HG03520 (cell line): ENCODE measurements at regions not wholly inside any gene's neighbourhood (a gene's known extent, or its start where the extent isn't known, plus 50 kb on each side); places are given as distances from the start of the nearest gene placed in this dataset.
"Not testable (repeated sequence)": the region's sequence is repeated elsewhere in the genome, so short reads cannot be mapped to it uniquely, and the experiment has no call there.

Experiments used
- ATAC-seq: cut with Tn5 transposase; IDR thresholded peaks from one replicate; pipeline ENCODE4 v1.9.1; 2021; ENCODE audit warnings: mild to moderate bottlenecking, moderate library complexity; ENCODE audit not compliant: unreplicated experiment

DNA sequence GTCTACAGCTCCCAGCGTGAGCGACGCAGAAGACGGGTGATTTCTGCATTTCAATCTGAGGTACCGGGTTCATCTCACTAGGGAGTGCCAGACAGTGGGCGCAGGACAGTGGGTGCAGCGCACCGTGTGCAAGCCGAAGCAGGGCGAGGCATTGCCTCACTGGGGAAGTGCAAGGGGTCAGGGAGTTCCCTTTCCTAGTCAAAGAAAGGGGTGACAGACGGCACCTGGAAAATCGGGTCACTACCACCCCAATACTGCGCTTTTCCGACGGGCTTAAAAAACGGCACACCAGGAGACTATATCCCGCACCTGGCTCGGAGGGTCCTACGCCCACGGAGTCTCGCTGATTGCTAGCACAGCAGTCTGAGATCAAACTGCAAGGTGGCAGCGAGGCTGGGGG lies 95.6 kb downstream of the GPX5 start:
- not testable (repeated sequence) for ATAC-seq

DNA sequence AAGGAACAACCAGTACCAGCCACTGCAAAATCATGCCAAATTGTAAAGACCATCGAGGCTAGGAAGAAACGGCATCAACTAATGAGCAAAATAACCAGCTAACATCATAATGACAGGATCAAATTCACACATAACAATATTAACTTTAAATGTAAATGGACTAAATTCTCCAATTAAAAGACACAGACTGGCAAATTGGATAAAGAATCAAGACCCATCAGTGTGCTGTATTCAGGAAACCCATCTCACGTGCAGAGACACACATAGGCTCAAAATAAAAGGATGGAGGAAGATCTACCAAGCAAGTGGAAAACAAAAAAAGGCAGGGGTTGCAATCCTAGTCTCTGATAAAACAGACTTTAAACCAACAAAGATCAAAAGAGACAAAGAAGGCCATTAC lies 97.6 kb downstream of the GPX5 start:
- not testable (repeated sequence) for ATAC-seq

DNA sequence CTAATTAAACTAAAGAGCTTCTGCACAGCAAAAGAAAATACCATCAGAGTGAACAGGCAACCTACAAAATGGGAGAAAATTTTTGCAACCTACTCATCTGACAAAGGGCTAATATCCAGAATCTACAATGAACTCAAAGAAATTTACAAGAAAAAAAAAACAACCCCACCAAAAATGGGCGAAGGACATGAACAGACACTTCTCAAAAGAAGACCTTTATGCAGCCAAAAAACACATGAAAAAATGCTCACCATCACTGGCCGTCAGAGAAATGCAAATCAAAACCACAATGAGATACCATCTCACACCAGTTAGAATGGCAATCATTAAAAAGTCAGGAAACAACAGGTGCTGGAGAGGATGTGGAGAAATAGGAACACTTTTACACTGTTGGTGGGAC lies 100.7 kb downstream of the GPX5 start:
- not testable (repeated sequence) for ATAC-seq

DNA sequence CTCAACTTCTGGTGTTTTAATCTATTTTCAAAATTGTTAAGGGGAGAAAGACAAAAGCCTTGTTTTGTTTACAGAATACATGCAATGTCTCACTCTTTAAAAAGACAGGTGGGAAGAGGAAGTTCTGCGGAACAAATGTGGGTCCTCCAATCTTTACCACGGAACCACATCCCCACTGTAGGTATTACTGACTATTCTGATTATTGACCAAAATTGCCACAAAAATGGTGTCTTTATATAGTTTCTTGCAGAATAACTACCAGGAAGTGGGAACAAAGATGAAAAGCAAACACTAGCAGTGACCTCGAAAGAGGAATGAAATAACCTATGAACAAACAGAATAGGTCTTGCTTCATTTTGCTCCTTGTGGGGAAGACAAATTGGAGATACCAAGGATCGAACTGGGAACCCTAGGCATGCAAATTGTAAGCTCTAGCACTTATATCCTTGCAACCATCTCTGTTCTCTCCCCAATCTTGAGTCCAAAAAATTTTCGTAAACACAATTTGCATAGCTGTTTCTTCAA lies 106.7 kb downstream of the GPX5 start:
- no peak for ATAC-seq

DNA sequence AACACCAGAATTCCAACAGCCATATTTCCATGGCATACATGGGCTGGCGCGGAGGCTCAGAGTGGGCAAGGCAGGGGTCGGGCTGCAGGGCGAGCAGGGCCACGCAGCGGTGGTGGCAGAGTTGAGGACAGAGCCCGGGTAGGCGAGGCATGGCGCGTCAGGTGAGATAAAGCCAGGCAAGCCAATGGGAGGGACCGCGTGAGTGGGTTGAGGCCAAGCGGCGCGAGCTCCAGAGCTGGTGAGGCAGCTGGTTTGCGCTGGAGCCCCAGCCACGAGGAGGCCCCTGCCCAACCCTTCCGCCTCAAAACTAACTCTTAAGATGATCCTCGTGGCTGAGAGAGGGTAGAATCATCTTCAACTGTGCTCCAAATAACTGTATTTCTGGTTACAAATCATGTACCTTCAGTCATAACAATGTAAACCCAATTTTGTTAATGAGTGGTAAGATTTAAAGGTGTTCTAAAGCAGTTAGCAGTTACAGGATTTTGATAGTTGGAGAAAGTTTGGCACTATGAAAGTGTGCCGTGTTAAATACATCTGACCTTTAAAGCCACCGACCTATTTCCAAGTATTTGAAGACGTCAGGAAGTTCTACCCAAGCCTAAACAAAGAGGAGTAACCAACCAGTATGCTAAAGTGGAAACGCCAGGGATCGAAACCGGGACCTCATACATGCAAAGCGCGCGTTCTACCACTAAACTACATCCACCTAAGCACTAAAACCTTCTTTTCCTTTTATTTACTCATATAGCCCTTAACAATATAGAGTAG lies 107.9 kb downstream of the GPX5 start:
- no peak for ATAC-seq

DNA sequence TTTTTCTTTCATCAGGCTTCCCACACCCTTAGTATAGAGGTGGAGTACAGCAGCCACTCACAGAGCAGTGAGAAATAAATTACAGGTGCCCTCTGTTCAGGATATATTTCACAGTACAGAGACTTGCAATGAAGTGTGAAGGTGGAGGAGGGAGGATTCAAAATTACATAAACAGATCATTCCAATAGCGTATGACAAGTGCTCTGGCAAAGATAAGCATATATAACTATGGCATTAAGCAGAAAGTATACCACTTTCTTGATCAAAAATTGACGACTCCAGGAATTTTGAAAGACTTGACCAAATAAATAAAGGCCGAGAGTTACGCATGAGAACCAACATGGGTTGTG lies 108.7 kb downstream of the GPX5 start:
- no peak for ATAC-seq

DNA sequence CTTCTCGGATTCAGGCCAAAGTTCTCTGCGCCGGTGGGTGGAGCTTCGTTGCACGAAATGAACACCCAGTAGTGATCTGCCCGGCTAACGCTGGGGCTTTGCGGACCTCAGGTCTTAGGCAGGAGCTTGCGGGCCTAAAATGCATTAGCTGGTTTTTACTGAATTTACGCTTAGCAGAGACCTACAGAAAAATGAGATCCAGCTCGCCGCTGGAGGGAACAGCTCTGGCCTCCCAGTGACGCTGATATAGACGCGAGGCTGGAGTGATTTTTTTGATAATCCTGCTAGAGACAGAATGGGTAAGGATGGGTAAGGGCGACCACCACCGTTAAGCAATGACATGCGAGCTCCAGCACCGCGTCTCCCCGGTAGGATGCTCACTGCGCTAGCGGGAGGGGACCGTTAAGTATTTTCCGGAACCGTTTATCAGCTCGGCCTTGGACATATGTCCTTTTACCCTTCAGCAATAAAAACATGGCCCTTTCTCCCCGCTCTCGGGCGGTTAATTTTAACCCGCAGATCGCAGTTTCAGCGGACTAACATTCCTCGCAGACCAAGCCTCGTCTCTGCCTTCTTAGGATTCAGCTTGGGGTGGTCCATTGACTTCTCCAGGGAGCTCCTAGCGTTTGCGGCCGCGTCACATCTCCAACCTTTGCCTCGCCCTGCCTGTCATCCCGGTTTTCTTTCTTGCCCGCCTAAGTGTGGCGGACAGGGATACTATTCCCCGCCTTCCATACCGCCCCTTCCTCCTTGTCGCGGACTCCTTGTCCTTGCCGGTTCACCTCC lies 109.3 kb downstream of the GPX5 start:
- ATAC-seq: no peak

DNA sequence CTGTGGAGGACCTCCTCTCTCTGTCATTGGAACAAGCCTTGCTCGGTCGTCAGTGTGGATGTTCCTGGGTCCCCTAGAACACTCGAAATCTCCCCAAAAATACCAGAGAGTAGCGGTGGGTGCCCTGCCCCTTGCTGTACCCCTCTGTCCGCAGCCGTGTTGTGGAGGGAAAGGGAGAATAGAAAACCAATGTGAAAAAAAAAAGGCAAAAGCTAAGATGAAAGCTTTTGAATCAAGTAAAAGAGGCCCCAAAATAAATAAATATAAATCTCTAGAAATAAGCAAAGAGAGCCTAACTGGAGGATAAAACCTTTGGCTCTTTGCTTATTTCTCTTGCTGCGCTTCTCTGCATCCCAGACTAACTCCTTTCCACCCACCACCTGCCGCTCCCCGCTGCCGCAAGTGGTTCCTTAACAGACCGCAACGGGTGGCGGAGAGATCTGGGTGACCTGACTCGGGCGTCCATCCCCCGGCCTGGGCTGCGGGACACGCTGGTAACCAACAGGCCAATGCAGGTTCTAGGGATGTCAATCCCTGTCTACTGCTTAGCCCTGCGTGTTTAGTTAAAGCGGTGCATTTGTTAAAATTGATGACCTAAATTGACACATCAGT lies 110.0 kb downstream of the GPX5 start:
- no peak for ATAC-seq

DNA sequence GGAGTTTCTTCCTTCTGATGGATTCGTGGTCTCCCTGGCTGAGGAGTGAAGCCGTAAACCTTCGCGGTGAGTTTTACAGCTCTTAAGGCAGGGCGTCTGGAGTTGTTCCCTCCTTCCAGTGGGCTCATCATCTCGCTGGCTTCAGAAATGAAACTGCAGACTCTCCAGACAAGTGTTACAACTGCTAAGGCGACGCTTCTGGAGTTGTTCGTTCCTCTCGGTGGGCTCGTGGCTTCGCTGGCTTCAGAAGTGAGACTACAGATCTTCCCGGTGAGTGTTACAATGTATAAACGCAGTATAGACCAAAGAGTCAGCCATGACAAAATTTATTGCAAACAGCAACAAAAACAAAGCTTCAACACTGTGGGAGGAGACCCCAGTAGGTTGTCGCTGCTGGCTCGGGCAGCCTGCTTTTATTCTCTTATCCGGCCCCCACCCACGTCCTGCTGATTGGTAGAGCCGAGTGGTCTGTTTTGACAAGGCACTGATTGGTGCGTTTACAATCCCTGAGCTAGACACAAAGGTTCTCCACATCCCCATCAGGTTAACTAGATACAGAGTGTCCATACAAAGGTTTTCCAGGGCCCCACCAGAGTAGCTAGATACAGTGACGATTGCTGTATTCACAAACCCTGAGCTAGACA lies 113.2 kb downstream of the GPX5 start:
- no peak for ATAC-seq

DNA sequence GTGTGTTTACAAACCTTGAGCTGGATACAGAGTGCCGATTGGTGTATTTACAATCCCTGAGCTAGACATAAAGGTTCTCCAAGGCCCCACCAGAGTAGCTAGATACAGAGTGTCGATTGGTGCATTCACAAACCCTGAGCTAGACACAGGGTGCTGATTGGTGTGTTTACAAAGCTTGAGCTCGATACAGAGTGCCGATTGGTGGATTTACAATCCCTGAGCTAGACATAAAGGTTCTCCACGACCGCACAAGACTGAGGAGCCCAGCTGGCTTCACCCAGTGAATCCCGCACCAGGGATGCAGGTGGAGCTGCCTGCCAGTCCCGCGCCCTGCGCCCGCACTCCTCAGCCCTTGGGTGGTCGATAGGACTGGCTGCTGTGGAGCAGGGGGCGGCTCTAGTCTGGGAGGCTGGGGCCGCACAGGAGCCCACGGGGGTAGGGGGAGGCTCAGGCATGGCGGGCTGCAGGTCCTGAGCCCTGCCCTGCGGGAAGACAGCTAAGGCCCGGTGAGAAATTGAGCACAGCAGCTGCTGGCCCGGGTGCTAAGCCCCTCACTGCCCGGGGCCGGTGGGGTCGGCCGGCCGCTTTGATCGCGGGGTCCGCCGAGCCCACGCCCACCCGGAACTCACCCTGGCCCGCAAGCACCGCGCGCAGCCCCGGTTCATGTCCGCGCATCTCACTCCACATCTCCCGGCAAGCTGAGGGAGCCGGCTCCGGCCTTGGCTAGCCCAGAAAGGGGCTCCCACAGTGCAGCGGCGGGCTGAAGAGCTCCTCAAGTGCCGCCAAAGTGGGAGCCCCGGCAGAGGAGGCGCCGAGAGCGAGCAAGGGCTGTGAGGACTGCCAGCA lies 114.0 kb downstream of the GPX5 start:
- not testable (repeated sequence) for ATAC-seq

DNA sequence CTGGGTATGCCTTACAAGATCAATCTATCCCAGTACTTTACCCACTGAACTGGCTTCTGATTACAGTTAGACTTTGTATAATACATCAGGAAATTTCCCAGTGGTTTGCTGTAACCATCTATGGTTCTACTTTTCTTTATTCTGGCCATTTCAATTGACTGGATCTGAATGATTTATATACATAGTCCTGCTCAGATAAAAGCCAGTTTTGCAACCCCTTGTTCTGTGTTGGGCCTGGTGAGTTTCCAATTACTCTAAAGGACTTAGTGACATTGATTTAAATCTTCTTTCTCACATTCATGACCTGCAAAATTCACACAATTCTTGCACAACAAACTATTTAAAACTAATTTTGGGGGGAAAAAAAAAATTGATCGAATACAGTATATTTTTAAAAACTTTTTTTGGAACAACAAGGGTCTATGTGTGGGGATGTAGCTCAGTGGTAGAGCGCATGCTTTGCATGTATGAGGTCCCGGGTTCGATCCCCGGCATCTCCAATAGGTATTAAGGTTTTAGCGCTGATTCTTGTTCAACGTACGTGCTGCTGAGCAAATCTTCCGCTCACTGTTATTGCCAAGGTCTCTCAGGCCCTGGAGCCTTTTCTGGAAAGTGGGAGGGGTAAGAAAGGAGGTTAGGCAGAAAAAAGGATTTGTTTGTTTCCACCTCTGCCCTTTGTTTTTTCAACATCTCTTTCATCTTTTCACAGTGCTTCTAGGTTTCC lies 117.5 kb downstream of the GPX5 start:
- ATAC-seq: no peak

DNA sequence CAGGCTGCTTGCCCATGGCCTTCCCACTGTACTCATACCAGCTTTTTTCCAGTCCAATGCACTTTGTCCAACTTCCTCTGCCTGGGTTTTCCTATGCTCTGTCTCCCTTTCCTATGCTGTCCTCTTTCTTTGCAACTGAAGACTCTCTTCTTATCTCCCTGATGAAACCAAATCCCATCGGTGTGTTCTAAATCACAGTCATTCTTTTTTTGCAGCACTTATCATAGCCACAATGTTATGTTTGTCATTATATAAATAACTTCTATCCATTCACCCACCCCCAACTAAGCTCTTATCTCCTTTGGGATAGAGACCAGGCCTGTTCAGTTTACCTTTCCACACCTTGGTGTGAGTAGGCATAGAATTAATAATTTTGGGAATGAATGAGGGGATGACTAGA lies 121.0 kb downstream of the GPX5 start:
- no peak for ATAC-seq

DNA sequence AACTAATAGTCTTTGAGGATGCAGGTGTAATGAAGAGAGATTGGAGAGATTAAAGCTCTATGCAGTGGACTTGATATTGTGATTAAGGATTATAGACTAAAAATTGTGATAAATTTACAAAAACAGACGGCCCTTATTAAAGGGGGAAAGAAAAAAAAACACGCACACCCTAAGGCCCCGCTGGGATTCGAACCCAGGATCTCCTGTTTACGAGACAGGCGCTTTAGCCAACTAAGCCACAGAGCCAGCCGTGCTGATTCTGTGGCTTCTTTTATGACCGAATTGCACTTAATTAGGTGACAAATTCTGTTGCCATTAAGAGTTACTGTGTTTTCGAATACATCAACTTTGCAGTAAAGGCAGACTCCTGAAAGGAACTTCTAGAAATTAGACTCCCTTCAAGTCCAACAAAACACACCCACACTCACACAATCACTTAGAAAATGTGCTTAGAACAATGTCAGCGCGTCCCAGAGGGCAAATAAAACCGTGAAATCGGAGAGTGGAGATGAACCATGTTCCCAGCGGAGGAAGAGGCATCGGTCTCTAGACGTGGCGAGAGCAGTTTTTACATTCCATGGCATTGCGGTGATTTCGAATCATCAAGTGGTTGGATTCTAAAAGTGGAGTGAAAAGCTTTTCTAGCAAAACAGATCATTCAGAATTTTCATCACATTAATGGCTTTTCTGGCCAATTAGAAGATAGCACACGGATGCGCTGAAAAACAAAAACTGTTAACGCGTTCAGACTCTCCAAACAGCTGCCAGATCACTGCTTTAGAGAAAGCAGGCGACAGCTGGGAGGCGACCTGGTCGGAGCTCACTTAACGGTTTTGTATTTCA lies 122.6 kb downstream of the GPX5 start:
- no peak for ATAC-seq

DNA sequence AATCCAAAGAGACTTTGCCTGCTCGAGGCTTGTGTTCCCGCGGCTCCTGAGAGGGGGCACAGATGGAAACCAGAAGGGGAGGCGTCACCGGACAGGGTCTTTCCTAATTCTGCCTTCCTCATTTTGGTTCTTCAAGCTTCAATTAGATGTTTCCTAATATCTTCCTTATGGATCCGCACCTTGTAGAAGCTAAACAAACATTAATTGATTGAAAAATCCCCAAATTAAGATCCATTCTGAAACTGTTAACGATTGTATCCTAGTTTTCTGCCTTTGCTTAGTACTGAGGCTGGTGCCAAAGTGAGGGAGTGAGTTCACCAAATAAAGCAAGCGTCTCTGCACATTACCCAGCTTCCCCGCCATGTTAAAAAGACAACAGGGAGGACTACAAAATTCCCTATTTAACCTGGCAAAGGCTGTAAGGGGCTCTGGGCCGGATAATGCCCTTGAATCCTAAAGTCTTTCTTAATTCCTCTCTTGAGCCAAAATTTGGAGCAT lies 123.2 kb downstream of the GPX5 start:
- ATAC-seq: no peak

DNA sequence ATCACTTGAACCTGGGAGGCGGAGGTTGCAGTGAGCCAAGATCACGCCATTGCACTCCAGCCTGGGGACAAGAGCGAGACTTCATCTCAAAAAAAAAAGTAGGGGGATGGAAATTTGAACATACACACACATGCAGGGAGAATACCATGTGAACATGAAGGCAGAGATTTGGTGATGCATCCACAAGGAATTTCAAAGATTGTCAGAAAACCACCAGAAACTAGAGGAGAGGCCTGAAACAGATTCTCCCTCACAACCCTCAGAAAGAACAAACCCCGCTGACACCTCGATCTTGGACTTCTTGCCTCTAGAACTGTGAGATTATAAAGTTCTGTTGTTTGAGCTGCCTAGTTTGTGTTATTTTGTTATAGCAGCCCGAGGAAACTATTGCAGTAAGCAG lies 125.5 kb downstream of the GPX5 start:
- no peak for ATAC-seq

DNA sequence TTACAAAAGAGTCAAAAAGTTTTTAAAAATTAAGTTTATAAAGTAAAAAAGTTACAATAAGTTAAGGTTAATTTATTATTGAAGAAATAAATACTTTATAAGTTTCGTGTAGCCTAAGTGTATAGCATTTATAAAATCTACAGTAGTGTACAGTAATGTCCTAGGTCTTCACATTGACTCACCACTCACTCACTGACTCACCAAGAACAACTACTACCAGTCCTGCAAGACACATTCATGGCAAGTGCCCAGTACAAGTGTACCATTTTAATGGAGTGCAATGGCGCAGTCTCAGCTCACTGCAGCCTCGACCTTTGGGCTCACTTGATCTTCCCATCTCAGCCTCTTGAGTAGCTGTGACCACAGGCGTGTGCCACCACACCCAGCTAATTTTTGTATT lies 128.2 kb downstream of the GPX5 start:
- ATAC-seq: no peak

DNA sequence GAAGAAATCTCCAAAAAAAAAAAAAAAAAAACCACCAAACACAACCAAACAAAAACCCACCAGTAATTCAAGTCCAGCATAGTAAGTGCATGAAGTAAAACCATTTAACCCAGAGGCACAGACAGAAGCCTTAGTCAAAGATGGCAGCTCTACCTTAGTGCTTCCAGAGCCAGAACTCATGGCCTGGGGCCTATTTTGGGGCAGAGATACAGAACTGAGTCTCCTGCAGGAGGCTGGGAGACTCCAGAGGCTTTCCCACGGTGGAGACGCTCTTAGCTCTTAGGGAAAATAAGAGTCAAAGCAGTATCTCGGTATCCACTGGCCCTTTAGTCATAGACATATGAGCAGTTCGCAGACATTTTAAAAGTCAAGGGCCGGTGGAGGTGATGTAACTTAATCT lies 129.5 kb downstream of the GPX5 start:
- no peak for ATAC-seq

DNA sequence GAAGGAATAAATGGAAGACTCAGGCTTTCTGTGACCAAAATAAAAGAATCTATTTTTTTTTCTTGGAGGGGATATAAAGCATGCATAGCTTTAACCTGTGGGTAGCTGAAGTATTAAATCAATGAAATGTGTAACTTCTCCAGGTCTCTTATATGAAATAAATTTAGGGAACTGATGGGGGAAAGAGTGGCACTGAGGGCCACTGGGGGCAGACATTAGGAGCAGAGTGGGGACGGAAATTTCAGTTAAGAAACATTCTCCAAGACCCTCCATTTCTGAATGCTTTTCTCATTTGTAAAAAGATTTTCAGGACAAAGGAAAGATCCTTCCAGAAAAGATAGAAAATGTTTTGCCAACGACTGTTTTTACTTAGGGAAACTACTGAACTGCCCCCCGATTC lies 131.0 kb downstream of the GPX5 start:
- no peak for ATAC-seq

DNA sequence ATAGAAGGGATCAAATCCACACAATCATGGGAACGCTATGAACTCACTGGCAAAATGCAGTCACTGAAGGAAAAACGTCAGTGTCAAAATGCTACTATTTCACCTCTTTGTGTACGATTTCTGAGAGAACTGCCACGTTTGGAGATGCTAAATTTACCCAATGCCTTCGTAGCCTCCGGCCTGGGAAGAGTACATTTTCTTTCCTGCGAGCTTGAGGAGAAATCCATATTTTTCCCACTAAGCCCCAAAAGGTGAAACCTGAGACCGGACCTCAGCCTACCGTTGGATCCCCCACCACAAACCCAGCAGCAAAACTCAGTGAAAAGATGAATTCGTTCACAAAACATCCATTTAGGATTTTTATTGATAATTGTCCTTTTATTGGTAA lies 131.7 kb downstream of the GPX5 start:
- no peak for ATAC-seq
